HuH-7 (cell line): ENCODE measurements at regions not wholly inside any gene's neighbourhood (a gene's known extent, or its start where the extent isn't known, plus 50 kb on each side); places are given as distances from the start of the nearest gene placed in this dataset.

Experiments
- DNase-seq: peaks from one replicate; pipeline ENCODE4 v3.0.0; 2011; ENCODE audit warnings: low spot score

GRCh38 chr20:48358176-48359054, 469.4 kb downstream of the PREX1 start:
- DNase-seq: no peak

GRCh38 chr20:48357714-48358113, 470.1 kb downstream of the PREX1 start:
- DNase-seq: no peak

GRCh38 chr20:48354903-48355302, 472.9 kb downstream of the PREX1 start:
- DNase-seq: no peak

GRCh38 chr20:48354320-48354876, 473.4 kb downstream of the PREX1 start:
- DNase-seq: no peak

- DNase-seq: no peak
These were observed 475.2 kb downstream of the PREX1 start for GRCh38 chr20:48352628-48353027.

GRCh38 chr20:48352042-48352441, 475.8 kb downstream of the PREX1 start:
- no peak for DNase-seq

- no peak for DNase-seq
These were observed 477.3 kb downstream of the PREX1 start for GRCh38 chr20:48350313-48350988.

- no peak for DNase-seq
These were observed 478.1 kb downstream of the PREX1 start for GRCh38 chr20:48349656-48350055.

GRCh38 chr20:48348022-48348421, 479.8 kb downstream of the PREX1 start:
- no peak for DNase-seq

GRCh38 chr20:48342822-48343513, 484.8 kb downstream of the PREX1 start:
- DNase-seq: no peak

GRCh38 chr20:48340883-48341281, 486.9 kb downstream of the PREX1 start:
- DNase-seq: no peak

- no peak for DNase-seq
These were observed 487.6 kb downstream of the PREX1 start for GRCh38 chr20:48339986-48340882.

GRCh38 chr20:48339190-48339985, 488.4 kb downstream of the PREX1 start:
- DNase-seq: no peak

GRCh38 chr20:48338717-48339116, 489.1 kb downstream of the PREX1 start:
- no peak for DNase-seq

- no peak for DNase-seq
These were observed 491.2 kb downstream of the PREX1 start for GRCh38 chr20:48336597-48336996.

GRCh38 chr20:48335308-48336050, 492.3 kb downstream of the PREX1 start:
- DNase-seq: no peak

GRCh38 chr20:48333707-48334106, 494.1 kb downstream of the PREX1 start:
- DNase-seq: no peak

GRCh38 chr20:48332555-48332954, 495.2 kb downstream of the PREX1 start:
- DNase-seq: no peak

GRCh38 chr20:48331518-48332286, 496.1 kb downstream of the PREX1 start:
- no peak for DNase-seq
